ENCODE measurements at regions not wholly inside any gene's neighbourhood (a gene's known extent, or its start where the extent isn't known, plus 50 kb on each side); places are given as distances from the start of the nearest gene placed in this dataset.

DNA sequence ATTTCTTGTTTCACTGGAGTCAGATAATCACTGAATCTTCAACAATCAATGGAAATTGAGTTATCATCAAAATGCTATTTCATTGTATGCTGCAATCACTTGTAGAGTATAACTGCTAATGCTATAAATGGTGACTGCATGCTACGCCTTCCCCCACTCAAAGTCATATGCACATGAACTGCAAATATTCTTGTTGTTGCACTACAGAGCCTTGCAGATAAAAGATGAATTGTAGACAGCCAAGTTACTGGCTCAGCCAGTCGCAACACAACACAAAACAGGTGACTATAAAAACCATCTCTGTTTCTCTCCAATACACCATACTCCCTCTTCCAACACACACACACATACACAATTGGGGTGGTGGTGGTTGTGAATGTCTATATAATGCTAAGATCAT lies 171.0 kb upstream of the HMGA2 start:
- DNase-seq (ENCODE audit: low read depth in 1 of 2, low spot score in 1 of 2) = no peak

DNA sequence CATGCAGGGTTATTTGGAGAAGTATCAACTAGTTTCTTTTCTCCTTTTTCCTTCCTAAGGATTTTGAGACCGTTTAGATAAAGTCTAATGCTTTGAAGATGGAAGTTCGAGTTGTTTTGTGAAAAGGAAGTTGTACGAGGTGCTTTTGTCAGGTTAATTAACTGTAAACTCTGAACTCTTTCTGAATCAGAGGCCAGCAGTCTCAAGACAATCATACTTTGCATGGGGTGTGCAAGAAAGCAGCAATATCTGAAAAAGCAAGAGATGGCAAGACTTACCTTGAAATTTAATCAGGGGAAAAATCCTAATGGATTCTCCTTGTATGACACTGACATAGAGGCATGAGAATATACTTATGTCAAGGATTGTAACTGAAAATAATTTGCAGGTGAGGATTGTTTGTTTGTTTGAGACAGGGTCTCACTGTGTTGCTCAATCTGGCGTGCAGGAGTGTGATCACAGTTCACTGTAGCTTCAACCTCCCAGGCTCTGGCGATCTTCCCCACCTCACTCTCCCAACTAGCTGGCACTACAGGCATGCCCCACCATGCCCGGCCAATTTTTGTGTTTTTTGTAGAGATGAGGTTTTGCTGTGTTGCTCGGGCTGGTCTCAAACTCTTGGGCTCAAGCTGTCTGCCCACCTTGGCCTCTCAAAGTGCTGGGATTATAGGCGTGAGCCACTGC lies 170.2 kb upstream of the HMGA2 start:
- no peak for DNase-seq (ENCODE audit: low read depth in 1 of 2, low spot score in 1 of 2)

DNA sequence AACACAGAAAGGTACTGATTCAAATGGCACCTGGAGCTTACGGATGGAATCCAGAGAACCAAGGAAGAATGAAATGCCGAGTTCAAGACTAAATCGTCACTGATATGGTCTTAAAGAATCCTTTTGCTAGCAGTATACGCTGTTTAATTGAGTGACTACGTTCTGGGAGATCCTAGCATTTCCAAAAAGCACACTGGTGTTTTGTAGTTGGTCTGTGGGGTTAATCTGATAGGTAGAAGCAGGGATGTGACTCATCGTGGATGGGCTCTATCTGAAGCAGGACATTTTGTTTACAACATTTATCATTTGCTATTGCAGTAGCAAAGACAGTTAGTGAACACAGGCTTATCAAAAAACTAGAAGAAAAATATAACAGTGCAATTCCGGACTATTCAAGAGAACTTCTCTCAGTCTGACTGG lies 169.2 kb upstream of the HMGA2 start:
- DNase-seq (ENCODE audit: low read depth in 1 of 2, low spot score in 1 of 2) = no peak

DNA sequence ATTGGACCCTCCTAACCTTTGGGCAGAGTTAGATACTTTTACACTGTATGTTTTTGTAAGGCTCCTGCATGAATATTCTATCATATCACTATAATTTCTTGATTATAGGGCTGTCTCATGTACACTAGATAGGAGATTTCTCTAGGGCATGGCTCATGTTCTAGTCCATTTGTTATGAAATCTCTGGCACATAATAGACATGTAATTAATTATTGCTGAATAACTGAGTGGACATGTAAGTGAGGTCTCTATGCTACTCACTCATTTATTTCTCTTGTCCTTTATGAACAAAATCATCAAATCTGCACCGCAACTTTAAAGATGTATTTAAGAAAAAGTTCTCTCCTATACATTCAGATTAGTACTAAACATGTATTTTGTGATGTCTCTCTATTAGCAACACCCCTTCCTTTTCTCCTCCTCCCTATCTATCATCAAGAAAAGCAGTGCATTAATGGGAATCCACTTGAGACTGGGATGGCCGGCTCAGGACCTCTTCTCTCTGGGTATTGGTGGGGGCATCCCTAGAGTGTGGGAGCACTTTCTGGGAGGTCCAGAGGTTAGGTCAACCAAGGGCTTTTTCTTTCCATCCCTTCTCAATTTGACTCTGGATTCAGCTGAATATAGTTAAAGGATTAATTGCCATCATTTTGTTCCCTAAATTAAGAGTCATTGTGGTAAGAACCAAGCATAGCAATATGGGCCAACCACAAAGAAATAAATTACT lies 168.0 kb upstream of the HMGA2 start:
- no peak for DNase-seq (ENCODE audit: low read depth in 1 of 2, low spot score in 1 of 2)

DNA sequence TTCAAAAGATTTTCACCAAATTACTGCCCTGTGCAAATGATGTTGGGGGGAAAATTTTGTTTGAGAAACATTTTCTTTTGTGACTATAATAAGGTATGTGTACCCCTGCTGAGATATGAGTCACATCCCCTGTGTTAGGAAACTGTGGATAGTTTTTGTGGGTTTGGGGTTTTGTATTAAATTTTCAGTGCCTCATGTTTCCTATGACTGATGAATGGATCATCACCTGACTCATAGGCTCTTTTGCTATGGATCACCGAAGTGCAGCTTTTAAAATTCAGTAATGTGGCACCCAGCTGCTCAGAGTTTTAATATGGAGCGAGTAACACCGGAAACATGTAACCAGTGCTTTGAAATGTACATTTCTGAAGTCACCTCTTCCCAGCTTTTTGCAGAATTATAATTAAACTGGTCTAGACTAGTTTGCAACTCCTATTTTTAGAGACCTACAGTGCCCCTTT lies 167.4 kb upstream of the HMGA2 start:
- DNase-seq (ENCODE audit: low read depth in 1 of 2, low spot score in 1 of 2) = peak in 1 of 2 donors; percentile 28

DNA sequence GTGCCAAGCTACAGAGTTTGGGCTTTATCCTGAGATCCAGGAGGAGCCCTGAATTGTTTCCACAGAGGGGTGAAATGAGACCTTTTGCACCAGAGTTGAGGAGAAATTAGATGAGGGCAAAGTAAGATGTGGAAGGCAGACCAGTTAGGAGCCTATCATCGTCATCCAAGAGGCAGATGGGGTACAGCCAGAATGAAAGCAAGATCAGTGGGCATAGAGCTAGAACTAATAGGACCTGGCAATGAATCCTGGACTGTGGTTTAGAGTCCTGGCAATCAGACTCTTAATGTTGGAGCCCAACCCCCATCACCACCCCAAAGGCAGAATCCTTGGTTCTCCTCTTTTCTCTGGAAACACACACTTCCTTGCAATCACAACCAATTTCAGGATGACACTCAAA lies 166.6 kb upstream of the HMGA2 start:
- no peak for DNase-seq (ENCODE audit: low read depth in 1 of 2, low spot score in 1 of 2)

DNA sequence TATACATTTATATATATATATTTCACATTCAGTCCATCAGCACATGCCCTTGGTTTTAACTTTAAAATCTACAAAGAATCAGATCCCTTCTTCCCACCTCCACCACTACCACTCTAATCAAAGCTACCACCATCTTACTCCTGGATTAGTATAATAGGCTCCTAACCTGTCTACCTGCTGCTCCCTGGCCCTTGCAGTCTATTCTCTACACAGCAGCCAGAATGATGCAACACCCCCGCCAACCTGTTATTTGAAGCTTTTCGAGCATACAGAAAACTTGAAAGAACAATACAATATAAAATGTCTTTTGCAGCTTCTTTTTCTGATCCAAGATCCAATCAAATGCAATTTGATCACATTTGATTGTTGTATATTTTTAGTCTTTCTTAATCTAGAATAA lies 165.9 kb upstream of the HMGA2 start:
- DNase-seq (ENCODE audit: low read depth in 1 of 2, low spot score in 1 of 2) = no peak

DNA sequence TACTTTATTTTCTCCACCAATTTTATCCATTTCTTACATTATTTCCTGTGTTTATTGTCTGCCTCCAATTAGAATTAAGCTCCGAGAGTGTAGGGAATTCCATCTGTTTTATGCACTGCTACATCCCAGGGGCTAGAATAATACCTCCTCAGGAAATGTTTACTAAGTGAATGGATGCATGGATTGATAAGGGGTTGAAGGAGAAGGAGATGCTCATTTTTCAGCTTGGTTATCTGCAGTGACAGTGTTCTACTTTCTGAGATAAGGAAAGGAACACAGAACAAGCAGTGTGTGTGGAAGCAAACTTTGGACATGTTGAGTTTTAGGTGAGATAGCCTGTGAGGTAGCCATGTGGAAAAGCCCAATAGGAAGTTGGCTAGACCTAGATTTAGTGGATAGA lies 164.6 kb upstream of the HMGA2 start:
- no peak for DNase-seq (ENCODE audit: low read depth in 1 of 2, low spot score in 1 of 2)

DNA sequence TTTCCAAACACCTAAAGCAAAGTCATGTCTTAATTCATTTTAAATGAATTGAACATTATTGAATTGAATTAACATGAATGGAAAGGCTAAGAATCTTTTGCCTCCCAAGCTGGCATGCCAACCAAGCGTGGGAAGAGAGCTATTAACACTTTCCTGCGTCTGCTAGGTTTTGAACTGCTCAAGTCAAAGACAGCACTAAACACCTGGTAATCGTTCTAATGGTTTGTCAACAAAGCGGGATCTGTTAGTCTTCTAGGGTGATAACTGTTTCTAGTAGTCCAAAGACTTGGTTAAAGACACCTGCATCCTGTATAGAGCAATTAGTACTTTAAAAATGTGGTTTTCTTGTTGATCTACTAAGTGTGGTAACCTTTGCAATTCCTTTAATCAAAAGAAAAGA lies 164.2 kb upstream of the HMGA2 start:
- no peak for DNase-seq (ENCODE audit: low read depth in 1 of 2, low spot score in 1 of 2)

DNA sequence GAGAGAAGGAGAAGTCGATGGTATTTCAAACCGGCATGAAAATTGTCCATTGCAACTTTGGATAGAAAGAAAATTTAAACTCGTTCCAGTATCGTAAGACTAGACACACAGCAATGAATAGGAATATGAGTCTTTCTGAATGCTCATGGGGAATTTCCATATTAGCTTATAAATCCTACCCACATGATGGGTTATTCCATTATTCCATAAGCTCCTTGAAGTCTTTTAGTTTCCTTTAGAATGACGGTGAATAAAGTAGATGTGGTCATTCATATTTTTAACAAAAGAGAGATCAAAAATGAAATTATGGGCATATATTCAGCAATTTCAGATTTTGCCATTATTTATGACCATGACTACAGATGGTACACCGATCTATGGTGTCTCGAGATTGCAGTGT lies 163.4 kb upstream of the HMGA2 start:
- no peak for DNase-seq (ENCODE audit: low read depth in 1 of 2, low spot score in 1 of 2)

DNA sequence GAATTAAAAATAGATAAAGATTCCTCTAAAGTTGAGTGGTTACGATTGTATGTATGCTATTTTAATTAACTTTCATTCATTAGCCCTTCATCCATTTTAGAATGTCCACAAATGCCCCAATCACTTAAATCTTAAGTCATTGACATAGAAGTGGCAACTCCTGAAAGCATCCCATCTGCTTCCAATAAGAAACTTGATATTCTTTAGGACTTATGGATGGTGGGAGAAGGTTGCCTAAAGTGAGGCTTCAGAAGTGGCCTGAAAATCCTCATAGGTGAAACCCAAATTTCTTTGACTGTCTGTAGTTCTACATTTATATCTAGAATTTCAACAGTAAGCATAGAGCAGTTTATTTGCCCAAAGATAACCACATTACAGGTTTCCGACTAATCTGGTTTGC lies 161.7 kb upstream of the HMGA2 start:
- no peak for DNase-seq (ENCODE audit: low read depth in 1 of 2, low spot score in 1 of 2)

DNA sequence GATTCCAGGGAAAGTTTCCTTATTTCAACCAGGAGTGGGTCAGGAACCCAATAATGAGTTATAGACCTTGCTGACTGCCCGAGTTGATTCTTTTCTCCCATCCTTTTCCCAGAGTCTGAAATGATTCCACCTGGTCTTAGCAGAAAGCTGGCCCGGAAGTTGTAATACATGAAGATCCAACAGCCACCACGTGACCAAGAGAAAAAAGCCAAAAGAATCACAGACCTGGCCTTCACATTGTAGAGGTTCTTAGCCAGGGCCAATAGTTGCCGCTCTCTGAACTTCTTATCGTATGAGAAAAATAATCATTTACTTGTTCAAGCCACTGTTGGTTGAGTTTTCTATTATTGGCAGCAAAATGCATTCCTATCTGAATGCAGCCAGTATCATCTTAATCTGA lies 161.2 kb upstream of the HMGA2 start:
- no peak for DNase-seq (ENCODE audit: low read depth in 1 of 2, low spot score in 1 of 2)

DNA sequence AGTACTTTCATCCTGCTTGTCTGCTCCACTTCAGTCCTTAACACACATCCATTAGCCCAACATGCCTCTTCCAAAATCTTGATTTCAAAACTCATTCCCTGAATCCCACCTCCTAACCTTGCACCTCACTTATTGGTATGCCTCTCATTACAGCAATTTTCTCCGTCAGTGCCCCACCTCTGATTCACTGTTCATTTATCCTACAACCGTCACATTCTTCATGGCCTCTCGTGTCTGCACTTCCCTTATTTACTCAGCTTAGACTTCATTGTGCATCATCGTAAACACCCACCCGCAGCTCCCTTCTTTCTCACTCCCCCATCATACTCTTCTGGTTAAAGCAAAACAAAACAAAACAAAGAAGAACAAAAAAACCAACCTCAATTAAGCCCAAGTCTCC lies 160.6 kb upstream of the HMGA2 start:
- DNase-seq (ENCODE audit: low read depth in 1 of 2, low spot score in 1 of 2) = no peak

DNA sequence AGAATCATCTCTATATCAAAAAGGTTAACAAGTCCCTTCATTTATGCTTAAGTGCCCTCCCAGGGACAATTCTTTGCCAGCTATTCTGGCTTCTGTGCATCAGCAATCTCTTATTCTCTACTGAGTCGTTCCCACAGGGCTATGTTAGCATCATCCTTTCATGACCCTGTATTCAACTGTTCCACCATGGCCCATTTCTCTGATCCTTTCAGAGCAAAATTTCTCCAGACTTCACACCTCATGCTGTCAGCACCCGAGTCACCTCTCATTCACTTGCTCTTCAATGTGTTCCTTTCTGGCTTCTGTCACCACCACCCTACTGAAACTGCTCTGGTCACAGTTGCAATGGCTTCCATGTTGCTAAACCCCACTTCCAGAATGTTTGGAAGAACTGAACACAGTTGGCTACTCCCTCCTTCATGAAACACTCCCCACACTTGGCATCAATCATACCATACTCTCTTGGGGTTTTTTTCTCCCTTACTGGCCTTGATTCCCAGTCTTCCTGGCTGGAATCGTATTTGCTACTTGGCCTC lies 159.5 kb upstream of the HMGA2 start:
- DNase-seq (ENCODE audit: low read depth in 1 of 2, low spot score in 1 of 2) = no peak

DNA sequence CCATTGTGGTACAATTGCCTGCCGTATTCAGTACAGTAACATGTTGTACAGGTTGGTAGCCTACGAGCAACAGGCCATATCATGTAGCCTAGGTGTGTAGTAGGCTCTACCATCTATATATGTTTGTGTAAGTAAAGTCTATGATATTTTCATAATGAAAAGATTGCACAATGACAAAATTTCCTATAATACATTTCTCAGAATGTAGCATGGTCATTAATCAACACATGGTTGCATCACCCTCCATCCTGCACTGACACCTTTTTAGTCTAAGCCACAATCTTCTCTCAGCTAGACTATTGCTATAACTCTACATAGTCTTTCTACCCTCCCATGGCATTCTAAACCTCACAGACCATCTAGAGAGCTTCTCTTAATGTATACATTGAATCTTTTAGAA lies 158.5 kb upstream of the HMGA2 start:
- DNase-seq (ENCODE audit: low read depth in 1 of 2, low spot score in 1 of 2) = no peak

DNA sequence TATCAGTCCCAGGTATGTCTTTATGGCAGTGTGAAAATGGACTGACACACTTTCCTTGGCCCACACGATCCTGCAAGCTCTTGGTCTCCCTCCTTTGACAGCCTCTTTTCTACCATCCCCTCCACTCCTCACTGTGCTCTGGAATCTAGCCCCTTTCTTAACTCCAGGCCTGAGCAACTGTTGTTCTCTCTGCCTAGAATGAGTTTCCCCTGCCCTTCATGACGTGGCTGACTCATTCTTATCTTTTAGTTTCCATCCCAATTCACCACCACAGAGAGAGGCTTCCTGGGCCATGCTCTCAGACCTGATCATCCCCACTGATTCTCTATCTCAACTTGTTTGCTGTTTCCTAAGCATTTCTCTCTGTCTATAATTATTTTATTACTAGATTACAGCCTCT lies 157.4 kb upstream of the HMGA2 start:
- DNase-seq (ENCODE audit: low read depth in 1 of 2, low spot score in 1 of 2) = peak in 1 of 2 donors; percentile 14

DNA sequence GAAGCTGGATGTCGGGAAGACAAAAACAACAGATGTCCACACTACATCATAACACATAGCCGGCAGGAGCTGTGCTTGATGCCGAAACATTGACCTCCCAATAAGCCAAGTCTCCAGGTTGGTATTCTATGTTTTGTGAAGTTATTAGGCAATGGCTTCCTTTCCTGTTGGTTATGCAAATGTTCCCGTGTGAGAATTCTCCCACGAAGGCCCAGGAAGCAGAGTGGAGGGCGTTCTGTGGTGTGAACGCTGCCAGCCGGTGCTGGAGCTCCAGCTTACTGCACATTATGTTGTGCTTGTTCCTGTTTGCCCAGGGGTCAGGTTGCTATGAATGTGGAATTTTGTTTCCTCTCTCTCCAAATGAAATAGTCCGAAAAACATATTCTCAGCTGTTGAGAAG lies 156.4 kb upstream of the HMGA2 start:
- DNase-seq (ENCODE audit: low read depth in 1 of 2, low spot score in 1 of 2) = no peak

DNA sequence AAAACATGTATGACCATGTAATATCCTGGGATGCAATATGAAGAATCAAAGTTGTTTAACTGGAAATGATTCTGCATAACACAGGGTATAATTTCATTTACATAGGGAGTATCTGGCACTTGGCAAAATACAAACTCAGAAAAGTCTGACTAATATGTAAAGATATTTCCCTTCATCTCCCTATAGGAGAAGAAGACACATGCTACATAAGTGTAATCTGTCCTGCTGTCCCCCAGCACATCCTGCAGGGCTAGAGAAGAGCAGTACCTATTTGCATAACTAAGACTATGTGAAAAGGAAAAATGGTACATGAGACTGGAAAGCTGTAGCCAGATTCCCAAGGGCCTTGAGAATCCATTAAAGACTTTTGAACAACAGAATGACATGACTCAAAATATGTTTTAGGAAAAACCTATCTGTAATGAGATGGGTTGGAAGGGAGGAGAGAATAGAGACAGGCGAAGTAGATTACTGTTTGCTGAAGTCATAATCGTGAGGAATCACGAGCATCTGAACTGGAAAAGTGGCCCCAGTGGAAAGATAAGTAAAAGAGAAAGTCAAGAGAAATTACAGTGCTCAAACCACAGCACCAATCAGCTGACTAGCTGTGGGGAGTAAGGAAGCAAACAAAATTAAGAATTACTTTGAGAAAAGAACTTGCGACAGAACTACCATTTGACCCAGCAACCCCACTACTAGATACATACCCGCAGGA lies 155.1 kb upstream of the HMGA2 start:
- DNase-seq (ENCODE audit: low read depth in 1 of 2, low spot score in 1 of 2) = no peak

DNA sequence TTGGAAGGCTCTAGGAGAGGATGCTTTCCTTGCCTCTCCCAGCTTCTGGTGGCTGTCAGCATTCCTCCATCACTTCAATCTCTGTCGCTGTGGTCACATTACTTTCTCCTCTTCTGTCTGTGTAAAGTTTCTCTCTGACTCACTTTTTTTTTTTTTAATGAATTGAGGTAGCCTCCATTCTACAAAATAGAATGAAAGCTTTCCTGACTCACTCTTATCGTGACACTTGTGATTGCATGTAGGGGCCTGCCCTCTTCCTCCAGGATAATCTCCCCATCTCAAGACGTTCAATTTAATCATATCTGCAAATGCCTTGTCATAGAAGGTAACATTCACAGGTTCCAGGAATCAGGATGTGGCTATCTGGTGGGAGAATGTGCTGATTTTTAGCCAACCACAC lies 153.5 kb upstream of the HMGA2 start:
- DNase-seq (ENCODE audit: low read depth in 1 of 2, low spot score in 1 of 2) = no peak

DNA sequence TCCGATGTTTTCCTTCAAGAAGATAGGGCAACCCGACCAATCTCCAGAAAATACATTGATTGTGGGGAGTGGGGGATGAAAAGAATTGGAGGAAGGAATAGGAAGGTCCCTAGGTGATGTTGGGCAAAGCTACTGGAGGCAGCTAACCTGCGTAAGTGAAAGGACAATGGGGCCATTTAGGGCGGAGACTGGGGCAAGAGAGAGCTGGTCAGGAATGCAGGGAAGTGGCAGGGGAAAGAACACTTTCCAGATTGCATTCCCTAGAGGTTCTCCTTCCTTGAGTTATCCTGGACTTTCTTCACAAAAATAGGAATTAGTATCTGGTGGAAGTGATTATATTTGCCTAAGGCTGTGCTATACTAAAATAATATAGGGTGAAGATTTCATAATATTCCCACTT lies 151.8 kb upstream of the HMGA2 start:
- no peak for DNase-seq (ENCODE audit: low read depth in 1 of 2, low spot score in 1 of 2)

DNA sequence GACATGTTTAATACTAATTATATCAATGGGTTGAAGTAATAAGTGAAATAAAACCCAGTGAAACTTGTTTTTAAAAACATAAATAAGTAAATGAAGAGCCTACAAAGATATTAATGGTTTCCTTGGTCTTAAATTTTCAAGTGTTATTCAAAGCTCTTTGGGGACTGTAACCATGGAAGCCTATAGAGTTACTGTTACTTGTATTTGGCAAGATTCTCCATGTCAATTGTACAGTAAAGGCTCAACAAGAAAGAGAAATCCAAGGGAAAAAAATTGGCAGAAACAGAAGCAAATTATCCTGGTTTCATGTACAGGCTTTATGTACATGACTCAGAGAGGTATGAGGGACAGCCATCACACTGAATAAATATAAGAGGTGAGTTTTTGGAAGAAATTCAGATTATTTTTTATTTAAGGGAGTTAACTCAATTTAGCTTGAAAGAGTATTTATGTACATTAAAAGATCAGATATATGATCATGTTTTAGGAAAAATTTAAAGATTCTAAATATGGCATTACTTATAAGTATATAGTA lies 151.1 kb upstream of the HMGA2 start:
- DNase-seq (ENCODE audit: low read depth in 1 of 2, low spot score in 1 of 2) = no peak

DNA sequence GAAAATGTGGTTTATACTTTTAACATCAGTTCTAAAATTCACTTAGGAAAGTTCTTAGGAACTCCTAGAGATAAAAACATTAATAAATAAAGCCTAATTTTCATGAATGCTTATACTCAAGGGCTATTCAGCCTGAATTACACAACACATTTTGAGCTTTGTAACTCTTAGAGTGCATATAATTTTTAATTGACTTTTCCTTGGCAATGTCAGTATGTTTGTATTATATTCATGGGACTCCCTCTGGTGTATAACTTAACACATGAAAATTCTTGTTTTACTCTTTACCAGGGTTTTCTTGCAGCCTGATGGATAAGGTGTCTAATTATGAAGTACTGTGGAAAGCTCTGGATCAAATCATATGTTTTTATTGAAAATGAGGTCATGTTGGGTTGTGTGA lies 150.6 kb upstream of the HMGA2 start:
- DNase-seq (ENCODE audit: low read depth in 1 of 2, low spot score in 1 of 2) = no peak

All from activated CD4-positive, alpha-beta T cell treated with anti-CD3 and anti-CD28 coated beads, Interleukin-2, amount 50 U/mL, for 24 hours (primary cell).